ENCODE measurements at regions not wholly inside any gene's neighbourhood (a gene's known extent, or its start where the extent isn't known, plus 50 kb on each side); places are given as distances from the start of the nearest gene placed in this dataset.

DNA sequence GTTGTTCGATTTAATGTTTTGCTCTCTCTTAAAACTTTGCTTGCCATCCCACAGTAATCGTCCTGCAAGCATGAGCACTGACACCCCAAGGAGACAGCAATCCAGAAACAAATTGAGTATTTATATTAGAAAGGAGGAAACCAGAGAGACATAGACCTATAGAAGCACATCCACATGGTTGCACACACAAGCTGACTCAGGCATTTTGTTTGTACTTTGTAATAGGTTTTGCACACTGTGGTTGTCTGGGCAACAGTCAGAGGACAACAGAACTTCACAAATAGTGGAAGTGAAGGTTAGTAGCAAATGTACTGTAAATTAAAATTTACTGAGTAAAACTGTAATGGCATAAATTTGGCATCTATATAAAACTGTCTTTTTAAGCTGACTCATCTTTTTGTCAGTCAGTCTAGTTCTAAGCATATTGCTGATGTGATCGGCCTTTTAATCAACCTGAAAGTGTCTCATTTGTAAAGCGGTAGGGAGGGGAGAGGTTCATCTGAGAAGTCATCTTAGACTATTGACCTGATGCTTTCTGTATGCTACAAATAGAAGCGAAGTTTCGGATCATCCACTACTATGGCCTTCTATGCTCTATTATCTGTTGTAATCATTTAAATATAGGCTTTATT is 1624.7 kb downstream of the ARAP2 start:
- Histone ChIP-seq H3K4me1 (ENCODE audit: insufficient read depth, low read length, poor library complexity, severe bottlenecking) (no peaks in the 10 kb centered on the region), H3K27ac (ENCODE audit: low read depth, low read length, poor library complexity, severe bottlenecking) (no peak overlapping the region), H3K4me3 (ENCODE audit: low read depth, low read length, poor library complexity, severe bottlenecking) (no peak overlapping the region), H3K9me3 (ENCODE audit: low read depth, low read length, poor library complexity, severe bottlenecking) (peaks cover 4% of the 10 kb centered on the region), H3K27me3 (replicated peaks; ENCODE audit: insufficient read depth, low read depth, low read length, poor library complexity) (no peaks in the 10 kb centered on the region), H3K36me3 (ENCODE audit: insufficient read depth, low read length, poor library complexity, severe bottlenecking) (no peaks in the 10 kb centered on the region)
- POLR2A ChIA-PET (ENCODE audit: low non-redundant PET) = no interaction called here
- intact Hi-C loops (cut with micrococcal nuclease; ENCODE audit: unreplicated experiment) = no loop called here
- no peak for DNase-seq (ENCODE audit: low spot score)
- CTCF ChIA-PET = no interaction called here
- TF ChIP-seq, protein P1, sequence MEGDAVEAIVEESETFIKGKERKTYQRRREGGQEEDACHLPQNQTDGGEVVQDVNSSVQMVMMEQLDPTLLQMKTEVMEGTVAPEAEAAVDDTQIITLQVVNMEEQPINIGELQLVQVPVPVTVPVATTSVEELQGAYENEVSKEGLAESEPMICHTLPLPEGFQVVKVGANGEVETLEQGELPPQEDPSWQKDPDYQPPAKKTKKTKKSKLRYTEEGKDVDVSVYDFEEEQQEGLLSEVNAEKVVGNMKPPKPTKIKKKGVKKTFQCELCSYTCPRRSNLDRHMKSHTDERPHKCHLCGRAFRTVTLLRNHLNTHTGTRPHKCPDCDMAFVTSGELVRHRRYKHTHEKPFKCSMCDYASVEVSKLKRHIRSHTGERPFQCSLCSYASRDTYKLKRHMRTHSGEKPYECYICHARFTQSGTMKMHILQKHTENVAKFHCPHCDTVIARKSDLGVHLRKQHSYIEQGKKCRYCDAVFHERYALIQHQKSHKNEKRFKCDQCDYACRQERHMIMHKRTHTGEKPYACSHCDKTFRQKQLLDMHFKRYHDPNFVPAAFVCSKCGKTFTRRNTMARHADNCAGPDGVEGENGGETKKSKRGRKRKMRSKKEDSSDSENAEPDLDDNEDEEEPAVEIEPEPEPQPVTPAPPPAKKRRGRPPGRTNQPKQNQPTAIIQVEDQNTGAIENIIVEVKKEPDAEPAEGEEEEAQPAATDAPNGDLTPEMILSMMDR (conservative IDR thresholded peaks at IDR 0.05; ENCODE audit: low read depth, low read length) = no peak
- TF ChIP-seq EZH2 (IDR thresholded peaks at IDR 0.05; ENCODE audit: borderline replicate concordance, low read depth, low read length, poor library complexity, severe bottlenecking) = no peak
- no TSS peak for BruUV-seq (replicated peaks)

DNA sequence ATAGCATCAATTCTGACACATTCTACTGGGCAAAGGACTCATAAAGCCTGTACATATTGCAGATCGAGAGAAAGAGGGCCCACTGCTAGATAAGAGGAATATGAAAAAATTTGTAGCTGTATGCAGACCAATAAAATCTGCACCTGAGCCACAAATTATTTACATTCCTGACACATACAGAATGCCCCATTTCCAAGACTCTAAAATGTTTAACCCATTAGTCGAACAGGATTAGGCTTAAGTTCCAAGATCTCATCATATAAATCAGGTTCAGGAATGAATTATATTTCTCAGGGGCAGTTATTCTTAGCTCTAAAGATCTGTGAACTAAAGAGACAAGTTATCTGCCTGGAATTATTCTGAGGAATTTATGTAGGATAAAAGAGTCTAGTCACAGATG is 1615.8 kb downstream of the ARAP2 start:
- H3K4me1 ChIP-seq (ENCODE audit: insufficient read depth, low read length, poor library complexity, severe bottlenecking) = no peaks in the 10 kb centered on the region
- no peak for DNase-seq (ENCODE audit: low spot score)
- CTCF ChIA-PET = no interaction called here
- peaks cover 10% of the 10 kb centered on the region for H3K9me3 ChIP-seq (ENCODE audit: low read depth, low read length, poor library complexity, severe bottlenecking)
- POLR2A ChIA-PET (ENCODE audit: low non-redundant PET) = no interaction called here
- no peak for TF ChIP-seq EZH2 (IDR thresholded peaks at IDR 0.05; ENCODE audit: borderline replicate concordance, low read depth, low read length, poor library complexity, severe bottlenecking)
- TF ChIP-seq, protein P1 (conservative IDR thresholded peaks at IDR 0.05; ENCODE audit: low read depth, low read length) = no peak
- no peak overlapping the region for H3K4me3 ChIP-seq (ENCODE audit: low read depth, low read length, poor library complexity, severe bottlenecking)
- H3K27me3 ChIP-seq (replicated peaks; ENCODE audit: insufficient read depth, low read depth, low read length, poor library complexity) = no peaks in the 10 kb centered on the region
- no peak overlapping the region for H3K27ac ChIP-seq (ENCODE audit: low read depth, low read length, poor library complexity, severe bottlenecking)
- no TSS peak for BruUV-seq (replicated peaks)
- intact Hi-C loops (cut with micrococcal nuclease; ENCODE audit: unreplicated experiment) = no loop called here
- H3K36me3 ChIP-seq (ENCODE audit: insufficient read depth, low read length, poor library complexity, severe bottlenecking) = no peaks in the 10 kb centered on the region

DNA sequence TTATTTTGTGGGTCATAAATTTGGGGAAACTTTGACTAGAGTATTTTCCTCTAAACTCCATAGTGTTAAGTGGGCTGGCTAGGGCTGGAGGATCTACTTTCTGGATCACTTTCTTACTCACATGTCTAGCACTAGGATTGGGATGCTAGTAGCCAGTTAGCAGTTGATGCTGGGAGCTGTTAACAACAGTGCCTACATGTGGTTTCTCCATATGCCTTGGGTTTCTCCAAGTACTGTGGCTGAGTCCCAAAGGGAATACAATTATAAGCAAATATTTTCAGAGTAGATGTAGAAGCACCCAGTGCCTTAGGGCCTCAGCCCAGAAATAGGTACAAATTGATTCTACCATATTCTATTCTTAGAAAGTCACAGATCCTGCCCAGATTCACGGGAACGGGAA is 1614.9 kb downstream of the ARAP2 start:
- H3K4me3 ChIP-seq (ENCODE audit: low read depth, low read length, poor library complexity, severe bottlenecking) = no peak overlapping the region
- H3K27ac ChIP-seq (ENCODE audit: low read depth, low read length, poor library complexity, severe bottlenecking) = no peak overlapping the region
- no peaks in the 10 kb centered on the region for H3K36me3 ChIP-seq (ENCODE audit: insufficient read depth, low read length, poor library complexity, severe bottlenecking)
- ChIA-PET POLR2A (ENCODE audit: low non-redundant PET) (no interaction called here), CTCF (no interaction called here)
- TF ChIP-seq, protein P1 (conservative IDR thresholded peaks at IDR 0.05; ENCODE audit: low read depth, low read length) = no peak
- no peak for TF ChIP-seq EZH2 (IDR thresholded peaks at IDR 0.05; ENCODE audit: borderline replicate concordance, low read depth, low read length, poor library complexity, severe bottlenecking)
- no TSS peak for BruUV-seq (replicated peaks)
- intact Hi-C loops (cut with micrococcal nuclease; ENCODE audit: unreplicated experiment) = no loop called here
- H3K27me3 ChIP-seq (replicated peaks; ENCODE audit: insufficient read depth, low read depth, low read length, poor library complexity) = no peaks in the 10 kb centered on the region
- H3K4me1 ChIP-seq (ENCODE audit: insufficient read depth, low read length, poor library complexity, severe bottlenecking) = no peaks in the 10 kb centered on the region
- H3K9me3 ChIP-seq (ENCODE audit: low read depth, low read length, poor library complexity, severe bottlenecking) = peaks cover 13% of the 10 kb centered on the region
- DNase-seq (ENCODE audit: low spot score) = no peak
